ENCODE measurements at regions not wholly inside any gene's neighbourhood (a gene's known extent, or its start where the extent isn't known, plus 50 kb on each side); places are given as distances from the start of the nearest gene placed in this dataset.

DNA sequence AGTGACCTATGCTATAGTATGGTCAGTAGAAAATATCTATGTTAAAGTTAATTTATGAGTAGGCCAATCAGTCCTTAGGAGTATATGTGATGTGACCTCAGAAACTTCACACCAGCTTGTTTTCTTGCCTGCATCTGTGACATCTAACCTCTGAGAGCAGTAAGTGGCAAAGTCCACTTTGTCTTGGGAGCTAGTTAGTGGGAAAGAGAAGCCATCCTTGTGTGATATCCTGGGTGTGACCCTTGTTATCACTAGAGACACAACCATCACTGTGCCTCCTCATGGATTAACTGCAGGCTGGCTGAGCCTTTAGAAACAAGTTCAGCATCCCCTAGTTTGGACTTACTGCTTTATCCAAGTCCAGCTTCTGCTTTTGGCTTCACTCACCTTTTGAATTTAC lies 170.6 kb upstream of the STXBP6 start:
- Histone ChIP-seq H3K79me2 (ENCODE audit: control insufficient read depth, insufficient read depth, low read length) (no peaks in the 10 kb centered on the region), H3K4me3 (no peak overlapping the region), H3K27me3 (ENCODE audit: control insufficient read depth in 2 of 2, insufficient read depth in 2 of 2, low read length in 2 of 2) (no peaks in the 10 kb centered on the region), H3K9ac (ENCODE audit: insufficient read depth in 1 of 2, low read depth in 2 of 2, low read length in 2 of 2) (no peak overlapping the region), H4K20me1 (replicated peaks; ENCODE audit: control insufficient read depth, insufficient read depth, low read length) (no peaks in the 10 kb centered on the region), H3K9me3 (replicated peaks; ENCODE audit: control insufficient read depth, insufficient read depth, low read depth, low read length) (no peaks in the 10 kb centered on the region; the same call in 1 of the 2 replicates), H2AFZ (ENCODE audit: low read depth, low read length) (no peak overlapping the region), H3K4me2 (ENCODE audit: insufficient read depth, low read length) (no peak overlapping the region), H3K36me3 (ENCODE audit: control insufficient read depth, insufficient read depth, low read length) (no peaks in the 10 kb centered on the region), H3K4me1 (replicated peaks in 1 of 2; ENCODE audit: control insufficient read depth in 2 of 2, insufficient read depth in 2 of 2, low read length in 2 of 2) (no peaks in the 10 kb centered on the region), H3K9me1 (ENCODE audit: control insufficient read depth, insufficient read depth, low read length) (no peaks in the 10 kb centered on the region), H3K27ac (ENCODE audit: extremely low read depth, low read depth, low read length) (no peak overlapping the region)
- ATAC-seq = no peak
- DNase-seq (ENCODE audit: extremely low read depth in 1 of 4, low spot score in 3 of 4) = no peak
- ChIA-PET CTCF (ENCODE audit: low intra/inter-chr PET ratio) (no interaction called here), POLR2A (no interaction called here)
- no peak for FAIRE-seq
- intact Hi-C loops (cut with micrococcal nuclease) (no loop called here), in situ Hi-C loops (cut with MboI) (no loop called here)
- no TSS peak for BruUV-seq (replicated peaks)
- TF ChIP-seq, protein P1, sequence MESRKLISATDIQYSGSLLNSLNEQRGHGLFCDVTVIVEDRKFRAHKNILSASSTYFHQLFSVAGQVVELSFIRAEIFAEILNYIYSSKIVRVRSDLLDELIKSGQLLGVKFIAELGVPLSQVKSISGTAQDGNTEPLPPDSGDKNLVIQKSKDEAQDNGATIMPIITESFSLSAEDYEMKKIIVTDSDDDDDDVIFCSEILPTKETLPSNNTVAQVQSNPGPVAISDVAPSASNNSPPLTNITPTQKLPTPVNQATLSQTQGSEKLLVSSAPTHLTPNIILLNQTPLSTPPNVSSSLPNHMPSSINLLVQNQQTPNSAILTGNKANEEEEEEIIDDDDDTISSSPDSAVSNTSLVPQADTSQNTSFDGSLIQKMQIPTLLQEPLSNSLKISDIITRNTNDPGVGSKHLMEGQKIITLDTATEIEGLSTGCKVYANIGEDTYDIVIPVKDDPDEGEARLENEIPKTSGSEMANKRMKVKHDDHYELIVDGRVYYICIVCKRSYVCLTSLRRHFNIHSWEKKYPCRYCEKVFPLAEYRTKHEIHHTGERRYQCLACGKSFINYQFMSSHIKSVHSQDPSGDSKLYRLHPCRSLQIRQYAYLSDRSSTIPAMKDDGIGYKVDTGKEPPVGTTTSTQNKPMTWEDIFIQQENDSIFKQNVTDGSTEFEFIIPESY (CRISPR knock-in tag; IDR thresholded peaks at IDR 0.05) = no peak
- no peak for TF ChIP-seq ZNF41 (CRISPR knock-in tag; conservative IDR thresholded peaks at IDR 0.05)
- TF ChIP-seq POLR2H (tag; IDR thresholded peaks at IDR 0.05; ENCODE audit: low read depth) = no peak
- TF ChIP-seq, protein P2, sequence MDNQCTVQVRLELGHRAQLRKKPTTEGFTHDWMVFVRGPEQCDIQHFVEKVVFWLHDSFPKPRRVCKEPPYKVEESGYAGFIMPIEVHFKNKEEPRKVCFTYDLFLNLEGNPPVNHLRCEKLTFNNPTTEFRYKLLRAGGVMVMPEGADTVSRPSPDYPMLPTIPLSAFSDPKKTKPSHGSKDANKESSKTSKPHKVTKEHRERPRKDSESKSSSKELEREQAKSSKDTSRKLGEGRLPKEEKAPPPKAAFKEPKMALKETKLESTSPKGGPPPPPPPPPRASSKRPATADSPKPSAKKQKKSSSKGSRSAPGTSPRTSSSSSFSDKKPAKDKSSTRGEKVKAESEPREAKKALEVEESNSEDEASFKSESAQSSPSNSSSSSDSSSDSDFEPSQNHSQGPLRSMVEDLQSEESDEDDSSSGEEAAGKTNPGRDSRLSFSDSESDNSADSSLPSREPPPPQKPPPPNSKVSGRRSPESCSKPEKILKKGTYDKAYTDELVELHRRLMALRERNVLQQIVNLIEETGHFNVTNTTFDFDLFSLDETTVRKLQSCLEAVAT (IDR thresholded peaks at IDR 0.05) = no peak
- TF ChIP-seq FOXK1 (CRISPR knock-in tag; IDR thresholded peaks at IDR 0.05; ENCODE audit: borderline replicate concordance) = no peak
- TF ChIP-seq, protein P3, sequence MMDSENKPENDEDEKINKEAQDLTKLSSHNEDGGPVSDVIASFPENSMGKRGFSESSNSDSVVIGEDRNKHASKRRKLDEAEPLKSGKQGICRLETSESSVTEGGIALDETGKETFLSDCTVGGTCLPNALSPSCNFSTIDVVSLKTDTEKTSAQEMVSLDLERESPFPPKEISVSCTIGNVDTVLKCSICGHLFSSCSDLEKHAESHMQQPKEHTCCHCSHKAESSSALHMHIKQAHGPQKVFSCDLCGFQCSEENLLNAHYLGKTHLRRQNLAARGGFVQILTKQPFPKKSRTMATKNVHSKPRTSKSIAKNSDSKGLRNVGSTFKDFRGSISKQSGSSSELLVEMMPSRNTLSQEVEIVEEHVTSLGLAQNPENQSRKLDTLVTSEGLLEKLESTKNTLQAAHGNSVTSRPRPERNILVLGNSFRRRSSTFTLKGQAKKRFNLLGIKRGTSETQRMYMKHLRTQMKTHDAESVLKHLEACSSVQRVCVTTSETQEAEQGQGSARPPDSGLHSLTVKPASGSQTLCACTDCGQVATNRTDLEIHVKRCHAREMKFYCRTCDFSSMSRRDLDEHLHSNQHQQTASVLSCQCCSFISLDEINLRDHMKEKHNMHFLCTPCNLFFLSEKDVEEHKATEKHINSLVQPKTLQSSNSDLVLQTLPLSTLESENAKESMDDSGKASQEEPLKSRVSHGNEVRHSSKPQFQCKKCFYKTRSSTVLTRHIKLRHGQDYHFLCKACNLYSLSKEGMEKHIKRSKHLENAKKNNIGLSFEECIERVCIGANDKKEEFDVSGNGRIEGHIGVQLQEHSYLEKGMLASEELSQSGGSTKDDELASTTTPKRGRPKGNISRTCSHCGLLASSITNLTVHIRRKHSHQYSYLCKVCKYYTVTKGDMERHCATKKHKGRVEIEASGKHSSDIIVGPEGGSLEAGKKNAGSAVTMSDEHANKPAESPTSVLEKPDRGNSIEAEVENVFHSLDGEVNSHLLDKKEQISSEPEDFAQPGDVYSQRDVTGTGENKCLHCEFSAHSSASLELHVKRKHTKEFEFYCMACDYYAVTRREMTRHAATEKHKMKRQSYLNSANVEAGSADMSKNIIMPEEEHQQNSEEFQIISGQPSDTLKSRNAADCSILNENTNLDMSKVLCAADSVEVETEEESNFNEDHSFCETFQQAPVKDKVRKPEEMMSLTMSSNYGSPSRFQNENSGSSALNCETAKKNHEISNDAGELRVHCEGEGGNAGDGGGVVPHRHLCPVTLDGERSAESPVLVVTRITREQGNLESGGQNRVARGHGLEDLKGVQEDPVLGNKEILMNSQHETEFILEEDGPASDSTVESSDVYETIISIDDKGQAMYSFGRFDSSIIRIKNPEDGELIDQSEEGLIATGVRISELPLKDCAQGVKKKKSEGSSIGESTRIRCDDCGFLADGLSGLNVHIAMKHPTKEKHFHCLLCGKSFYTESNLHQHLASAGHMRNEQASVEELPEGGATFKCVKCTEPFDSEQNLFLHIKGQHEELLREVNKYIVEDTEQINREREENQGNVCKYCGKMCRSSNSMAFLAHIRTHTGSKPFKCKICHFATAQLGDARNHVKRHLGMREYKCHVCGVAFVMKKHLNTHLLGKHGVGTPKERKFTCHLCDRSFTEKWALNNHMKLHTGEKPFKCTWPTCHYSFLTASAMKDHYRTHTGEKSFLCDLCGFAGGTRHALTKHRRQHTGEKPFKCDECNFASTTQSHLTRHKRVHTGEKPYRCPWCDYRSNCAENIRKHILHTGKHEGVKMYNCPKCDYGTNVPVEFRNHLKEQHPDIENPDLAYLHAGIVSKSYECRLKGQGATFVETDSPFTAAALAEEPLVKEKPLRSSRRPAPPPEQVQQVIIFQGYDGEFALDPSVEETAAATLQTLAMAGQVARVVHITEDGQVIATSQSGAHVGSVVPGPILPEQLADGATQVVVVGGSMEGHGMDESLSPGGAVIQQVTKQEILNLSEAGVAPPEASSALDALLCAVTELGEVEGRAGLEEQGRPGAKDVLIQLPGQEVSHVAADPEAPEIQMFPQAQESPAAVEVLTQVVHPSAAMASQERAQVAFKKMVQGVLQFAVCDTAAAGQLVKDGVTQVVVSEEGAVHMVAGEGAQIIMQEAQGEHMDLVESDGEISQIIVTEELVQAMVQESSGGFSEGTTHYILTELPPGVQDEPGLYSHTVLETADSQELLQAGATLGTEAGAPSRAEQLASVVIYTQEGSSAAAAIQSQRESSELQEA (IDR thresholded peaks at IDR 0.05; ENCODE audit: low read depth) = no peak
- TF ChIP-seq SUPT5H (IDR thresholded peaks at IDR 0.05) = no peak
- TF ChIP-seq, protein P4, sequence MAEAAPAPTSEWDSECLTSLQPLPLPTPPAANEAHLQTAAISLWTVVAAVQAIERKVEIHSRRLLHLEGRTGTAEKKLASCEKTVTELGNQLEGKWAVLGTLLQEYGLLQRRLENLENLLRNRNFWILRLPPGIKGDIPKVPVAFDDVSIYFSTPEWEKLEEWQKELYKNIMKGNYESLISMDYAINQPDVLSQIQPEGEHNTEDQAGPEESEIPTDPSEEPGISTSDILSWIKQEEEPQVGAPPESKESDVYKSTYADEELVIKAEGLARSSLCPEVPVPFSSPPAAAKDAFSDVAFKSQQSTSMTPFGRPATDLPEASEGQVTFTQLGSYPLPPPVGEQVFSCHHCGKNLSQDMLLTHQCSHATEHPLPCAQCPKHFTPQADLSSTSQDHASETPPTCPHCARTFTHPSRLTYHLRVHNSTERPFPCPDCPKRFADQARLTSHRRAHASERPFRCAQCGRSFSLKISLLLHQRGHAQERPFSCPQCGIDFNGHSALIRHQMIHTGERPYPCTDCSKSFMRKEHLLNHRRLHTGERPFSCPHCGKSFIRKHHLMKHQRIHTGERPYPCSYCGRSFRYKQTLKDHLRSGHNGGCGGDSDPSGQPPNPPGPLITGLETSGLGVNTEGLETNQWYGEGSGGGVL (CRISPR knock-in tag; IDR thresholded peaks at IDR 0.05) = no peak
- no peak for TF ChIP-seq ESRRB (CRISPR knock-in tag; IDR thresholded peaks at IDR 0.05; ENCODE audit: borderline replicate concordance)
- TF ChIP-seq DMBX1 (CRISPR knock-in tag; IDR thresholded peaks at IDR 0.05; ENCODE audit: borderline replicate concordance) = no peak

Data from K562 (cell line).